ENCODE measurements at regions not wholly inside any gene's neighbourhood (a gene's known extent, or its start where the extent isn't known, plus 50 kb on each side); places are given as distances from the start of the nearest gene placed in this dataset.

- no peak overlapping the region for H3K4me3 Mint-ChIP-seq
- ChIA-PET CTCF (ENCODE audit: partially characterized antibody) (no interaction called here), POLR2A (ENCODE audit: partially characterized antibody) (no interaction called here)
- Histone ChIP-seq H3K4me1 (ENCODE audit: insufficient read depth, low read length) (no peaks in the 10 kb centered on the region), H3K27ac (ENCODE audit: low read depth, low read length) (no peak overlapping the region), H3K27me3 (ENCODE audit: insufficient read depth, low read length) (no peaks in the 10 kb centered on the region), H3K9me3 (ENCODE audit: control insufficient read depth in 1 of 2, low read length in 2 of 2) (no peaks in the 10 kb centered on the region), H3K4me3 (ENCODE audit: low read length in 2 of 2) (no peak overlapping the region), H3K36me3 (ENCODE audit: insufficient read depth, low read length) (no peaks in the 10 kb centered on the region)
- no peaks in the 10 kb centered on the region for H3K36me3 Mint-ChIP-seq
- no peak for DNase-seq
- H3K9me3 Mint-ChIP-seq = peaks cover 0 to 5% (median 0%) of the 10 kb centered on the region in 8 donors
- H3K4me1 Mint-ChIP-seq = no peaks in the 10 kb centered on the region
- intact Hi-C loops (cut with micrococcal nuclease) = no loop called here
- H3K27ac Mint-ChIP-seq = no peak overlapping the region
- peaks cover 0 to 2% of the 10 kb centered on the region in 2 donors for H3K27me3 Mint-ChIP-seq
These were observed 750.4 kb upstream of the NR2F2 start for GRCh38 chr15:95580121-95580520.

GRCh38 chr15:95581595-95581994 is 748.9 kb upstream of the NR2F2 start:
- intact Hi-C loops (cut with micrococcal nuclease) = no loop called here
- H3K36me3 Mint-ChIP-seq = no peaks in the 10 kb centered on the region

GRCh38 chr15:95584088-95584487 is 746.4 kb upstream of the NR2F2 start:
- Mint-ChIP-seq H3K27ac (no peak overlapping the region), H3K27me3 (no peaks in the 10 kb centered on the region), H3K36me3 (no peaks in the 10 kb centered on the region), H3K9me3 (peaks cover 0 to 2% (median 0%) of the 10 kb centered on the region in 8 donors), H3K4me3 (no peak overlapping the region), H3K4me1 (no peaks in the 10 kb centered on the region)
- H3K4me3 ChIP-seq (ENCODE audit: low read length in 2 of 2) = no peak overlapping the region
- H3K27ac ChIP-seq (ENCODE audit: low read depth, low read length) = no peak overlapping the region
- no peaks in the 10 kb centered on the region for H3K27me3 ChIP-seq (ENCODE audit: insufficient read depth, low read length)
- H3K9me3 ChIP-seq (ENCODE audit: control insufficient read depth in 1 of 2, low read length in 2 of 2) = no peaks in the 10 kb centered on the region
- intact Hi-C loops (cut with micrococcal nuclease) = no loop called here
- no peak for DNase-seq
- H3K36me3 ChIP-seq (ENCODE audit: insufficient read depth, low read length) = no peaks in the 10 kb centered on the region
- ChIA-PET POLR2A (ENCODE audit: partially characterized antibody) (no interaction called here), CTCF (ENCODE audit: partially characterized antibody) (interaction anchor here (1.0 kb wide), 1 partner anchor 28 kb away, joined by 3 read pairs; no protein-coding TSS in a partner anchor)
- H3K4me1 ChIP-seq (ENCODE audit: insufficient read depth, low read length) = no peaks in the 10 kb centered on the region

More at GRCh38 chr15:95581595-95581994, 748.9 kb upstream of the NR2F2 start:
- Histone ChIP-seq H3K4me1 (ENCODE audit: insufficient read depth, low read length) (no peaks in the 10 kb centered on the region), H3K27ac (ENCODE audit: low read depth, low read length) (no peak overlapping the region), H3K4me3 (ENCODE audit: low read length in 2 of 2) (no peak overlapping the region), H3K36me3 (ENCODE audit: insufficient read depth, low read length) (no peaks in the 10 kb centered on the region), H3K9me3 (ENCODE audit: control insufficient read depth in 1 of 2, low read length in 2 of 2) (no peaks in the 10 kb centered on the region), H3K27me3 (ENCODE audit: insufficient read depth, low read length) (no peaks in the 10 kb centered on the region)
- Mint-ChIP-seq H3K4me3 (no peak overlapping the region), H3K27ac (no peak overlapping the region), H3K27me3 (no peaks in the 10 kb centered on the region), H3K9me3 (peaks cover 0 to 2% (median 0%) of the 10 kb centered on the region in 8 donors), H3K4me1 (no peaks in the 10 kb centered on the region)
- ChIA-PET POLR2A (ENCODE audit: partially characterized antibody) (no interaction called here), CTCF (ENCODE audit: partially characterized antibody) (no interaction called here)
- no peak for DNase-seq

- ChIA-PET POLR2A (ENCODE audit: partially characterized antibody) (no interaction called here), CTCF (ENCODE audit: partially characterized antibody) (no interaction called here)
- Histone ChIP-seq H3K4me3 (ENCODE audit: low read length in 2 of 2) (no peak overlapping the region), H3K27ac (ENCODE audit: low read depth, low read length) (no peak overlapping the region), H3K27me3 (ENCODE audit: insufficient read depth, low read length) (no peaks in the 10 kb centered on the region), H3K36me3 (ENCODE audit: insufficient read depth, low read length) (no peaks in the 10 kb centered on the region), H3K9me3 (ENCODE audit: control insufficient read depth in 1 of 2, low read length in 2 of 2) (no peaks in the 10 kb centered on the region), H3K4me1 (ENCODE audit: insufficient read depth, low read length) (no peaks in the 10 kb centered on the region)
- H3K27me3 Mint-ChIP-seq = no peaks in the 10 kb centered on the region
- H3K4me1 Mint-ChIP-seq = no peaks in the 10 kb centered on the region
- no peak overlapping the region for H3K27ac Mint-ChIP-seq
- DNase-seq = no peak
- no peak overlapping the region for H3K4me3 Mint-ChIP-seq
- no peaks in the 10 kb centered on the region for H3K36me3 Mint-ChIP-seq
- peaks cover 0 to 3% (median 0%) of the 10 kb centered on the region in 8 donors for H3K9me3 Mint-ChIP-seq
- intact Hi-C loops (cut with micrococcal nuclease) = no loop called here
These were observed 742.4 kb upstream of the NR2F2 start for GRCh38 chr15:95588056-95588455.

GRCh38 chr15:95590533-95591044 is 739.9 kb upstream of the NR2F2 start:
- intact Hi-C loops (cut with micrococcal nuclease) = no loop called here

GRCh38 chr15:95591270-95591669 is 739.2 kb upstream of the NR2F2 start:
- no peaks in the 10 kb centered on the region for H3K4me1 ChIP-seq (ENCODE audit: insufficient read depth, low read length)
- POLR2A ChIA-PET (ENCODE audit: partially characterized antibody) = no interaction called here
- H3K27ac ChIP-seq (ENCODE audit: low read depth, low read length) = no peak overlapping the region
- peaks cover 0 to 3% (median 0%) of the 10 kb centered on the region in 8 donors for H3K9me3 Mint-ChIP-seq
- no peak overlapping the region for H3K4me3 ChIP-seq (ENCODE audit: low read length in 2 of 2)
- no peak for DNase-seq
- no peaks in the 10 kb centered on the region for H3K4me1 Mint-ChIP-seq
- H3K36me3 ChIP-seq (ENCODE audit: insufficient read depth, low read length) = no peaks in the 10 kb centered on the region
- no peaks in the 10 kb centered on the region for H3K27me3 ChIP-seq (ENCODE audit: insufficient read depth, low read length)
- H3K9me3 ChIP-seq (ENCODE audit: control insufficient read depth in 1 of 2, low read length in 2 of 2) = no peaks in the 10 kb centered on the region
- H3K27ac Mint-ChIP-seq = no peak overlapping the region
- CTCF ChIA-PET (ENCODE audit: partially characterized antibody) = no interaction called here
- H3K36me3 Mint-ChIP-seq = no peaks in the 10 kb centered on the region
- no peak overlapping the region for H3K4me3 Mint-ChIP-seq
- intact Hi-C loops (cut with micrococcal nuclease) = no loop called here
- H3K27me3 Mint-ChIP-seq = no peaks in the 10 kb centered on the region

More at GRCh38 chr15:95590533-95591044, 739.9 kb upstream of the NR2F2 start:
- H3K9me3 Mint-ChIP-seq = peaks cover 0 to 3% (median 0%) of the 10 kb centered on the region in 8 donors
- H3K27ac Mint-ChIP-seq = no peak overlapping the region
- ChIA-PET POLR2A (ENCODE audit: partially characterized antibody) (no interaction called here), CTCF (ENCODE audit: partially characterized antibody) (no interaction called here)
- Histone ChIP-seq H3K27me3 (ENCODE audit: insufficient read depth, low read length) (no peaks in the 10 kb centered on the region), H3K9me3 (ENCODE audit: control insufficient read depth in 1 of 2, low read length in 2 of 2) (no peaks in the 10 kb centered on the region), H3K4me1 (ENCODE audit: insufficient read depth, low read length) (no peaks in the 10 kb centered on the region), H3K4me3 (ENCODE audit: low read length in 2 of 2) (no peak overlapping the region), H3K36me3 (ENCODE audit: insufficient read depth, low read length) (no peaks in the 10 kb centered on the region), H3K27ac (ENCODE audit: low read depth, low read length) (no peak overlapping the region)
- no peak for DNase-seq
- H3K4me3 Mint-ChIP-seq = no peak overlapping the region
- H3K27me3 Mint-ChIP-seq = no peaks in the 10 kb centered on the region
- H3K4me1 Mint-ChIP-seq = no peaks in the 10 kb centered on the region
- H3K36me3 Mint-ChIP-seq = no peaks in the 10 kb centered on the region

- DNase-seq = no peak
- Mint-ChIP-seq H3K36me3 (no peaks in the 10 kb centered on the region), H3K4me1 (no peaks in the 10 kb centered on the region), H3K27me3 (no peaks in the 10 kb centered on the region), H3K27ac (no peak overlapping the region), H3K9me3 (peaks cover 0 to 3% (median 0%) of the 10 kb centered on the region in 8 donors), H3K4me3 (no peak overlapping the region)
- POLR2A ChIA-PET (ENCODE audit: partially characterized antibody) = no interaction called here
- intact Hi-C loops (cut with micrococcal nuclease) = no loop called here
- Histone ChIP-seq H3K9me3 (ENCODE audit: control insufficient read depth in 1 of 2, low read length in 2 of 2) (no peaks in the 10 kb centered on the region), H3K36me3 (ENCODE audit: insufficient read depth, low read length) (no peaks in the 10 kb centered on the region), H3K27me3 (ENCODE audit: insufficient read depth, low read length) (no peaks in the 10 kb centered on the region), H3K27ac (ENCODE audit: low read depth, low read length) (no peak overlapping the region), H3K4me3 (ENCODE audit: low read length in 2 of 2) (no peak overlapping the region), H3K4me1 (ENCODE audit: insufficient read depth, low read length) (no peaks in the 10 kb centered on the region)
- CTCF ChIA-PET (ENCODE audit: partially characterized antibody) = no interaction called here
These were observed 738.6 kb upstream of the NR2F2 start for GRCh38 chr15:95591886-95592285.

- no peak for DNase-seq
- no peaks in the 10 kb centered on the region for H3K27me3 Mint-ChIP-seq
- H3K4me3 ChIP-seq (ENCODE audit: low read length in 2 of 2) = no peak overlapping the region
- H3K36me3 ChIP-seq (ENCODE audit: insufficient read depth, low read length) = no peaks in the 10 kb centered on the region
- H3K4me1 ChIP-seq (ENCODE audit: insufficient read depth, low read length) = no peaks in the 10 kb centered on the region
- no peak overlapping the region for H3K27ac ChIP-seq (ENCODE audit: low read depth, low read length)
- peaks cover 0 to 3% (median 0%) of the 10 kb centered on the region in 8 donors for H3K9me3 Mint-ChIP-seq
- H3K4me1 Mint-ChIP-seq = no peaks in the 10 kb centered on the region
- H3K27ac Mint-ChIP-seq = no peak overlapping the region
- no peaks in the 10 kb centered on the region for H3K36me3 Mint-ChIP-seq
- H3K4me3 Mint-ChIP-seq = no peak overlapping the region
- H3K27me3 ChIP-seq (ENCODE audit: insufficient read depth, low read length) = no peaks in the 10 kb centered on the region
- no peaks in the 10 kb centered on the region for H3K9me3 ChIP-seq (ENCODE audit: control insufficient read depth in 1 of 2, low read length in 2 of 2)
- intact Hi-C loops (cut with micrococcal nuclease) = no loop called here
- ChIA-PET CTCF (ENCODE audit: partially characterized antibody) (no interaction called here), POLR2A (ENCODE audit: partially characterized antibody) (no interaction called here)
These were observed 736.0 kb upstream of the NR2F2 start for GRCh38 chr15:95594496-95594895.

All from CD4-positive, alpha-beta memory T cell (primary cell).